ENCODE measurements at regions not wholly inside any gene's neighbourhood (a gene's known extent, or its start where the extent isn't known, plus 50 kb on each side); places are given as distances from the start of the nearest gene placed in this dataset.

DNA sequence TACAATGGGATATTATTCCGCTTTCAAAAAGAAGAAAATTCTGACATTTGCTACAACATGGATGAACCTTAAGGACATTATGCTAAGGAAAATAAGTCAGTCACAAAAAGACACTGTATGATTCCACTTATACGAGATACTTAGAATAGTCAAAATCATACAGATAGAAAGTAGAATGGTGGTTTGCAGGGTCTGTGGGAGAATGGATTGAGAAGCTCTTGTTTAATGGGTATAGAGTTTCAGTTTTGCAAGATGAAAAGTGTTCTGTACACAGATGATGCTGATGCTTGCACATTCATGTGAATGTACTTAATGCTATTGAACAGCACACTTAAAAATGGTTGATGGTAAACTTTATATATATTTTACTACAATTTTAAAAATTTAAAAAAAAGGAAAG, 2050.7 kb upstream of the WWC1 start:
- TF ChIP-seq, protein P1, sequence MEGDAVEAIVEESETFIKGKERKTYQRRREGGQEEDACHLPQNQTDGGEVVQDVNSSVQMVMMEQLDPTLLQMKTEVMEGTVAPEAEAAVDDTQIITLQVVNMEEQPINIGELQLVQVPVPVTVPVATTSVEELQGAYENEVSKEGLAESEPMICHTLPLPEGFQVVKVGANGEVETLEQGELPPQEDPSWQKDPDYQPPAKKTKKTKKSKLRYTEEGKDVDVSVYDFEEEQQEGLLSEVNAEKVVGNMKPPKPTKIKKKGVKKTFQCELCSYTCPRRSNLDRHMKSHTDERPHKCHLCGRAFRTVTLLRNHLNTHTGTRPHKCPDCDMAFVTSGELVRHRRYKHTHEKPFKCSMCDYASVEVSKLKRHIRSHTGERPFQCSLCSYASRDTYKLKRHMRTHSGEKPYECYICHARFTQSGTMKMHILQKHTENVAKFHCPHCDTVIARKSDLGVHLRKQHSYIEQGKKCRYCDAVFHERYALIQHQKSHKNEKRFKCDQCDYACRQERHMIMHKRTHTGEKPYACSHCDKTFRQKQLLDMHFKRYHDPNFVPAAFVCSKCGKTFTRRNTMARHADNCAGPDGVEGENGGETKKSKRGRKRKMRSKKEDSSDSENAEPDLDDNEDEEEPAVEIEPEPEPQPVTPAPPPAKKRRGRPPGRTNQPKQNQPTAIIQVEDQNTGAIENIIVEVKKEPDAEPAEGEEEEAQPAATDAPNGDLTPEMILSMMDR (IDR thresholded peaks at IDR 0.05): no peak
- no peak for TF ChIP-seq SP1 (CRISPR knock-in tag; conservative IDR thresholded peaks at IDR 0.05)
- no peak for TF ChIP-seq MLX (CRISPR knock-in tag; IDR thresholded peaks at IDR 0.05)
- TF ChIP-seq JUN (CRISPR knock-in tag; IDR thresholded peaks at IDR 0.05): no peak
- TF ChIP-seq NR2C2 (CRISPR knock-in tag; IDR thresholded peaks at IDR 0.05): no peak
- TF ChIP-seq, protein P2, sequence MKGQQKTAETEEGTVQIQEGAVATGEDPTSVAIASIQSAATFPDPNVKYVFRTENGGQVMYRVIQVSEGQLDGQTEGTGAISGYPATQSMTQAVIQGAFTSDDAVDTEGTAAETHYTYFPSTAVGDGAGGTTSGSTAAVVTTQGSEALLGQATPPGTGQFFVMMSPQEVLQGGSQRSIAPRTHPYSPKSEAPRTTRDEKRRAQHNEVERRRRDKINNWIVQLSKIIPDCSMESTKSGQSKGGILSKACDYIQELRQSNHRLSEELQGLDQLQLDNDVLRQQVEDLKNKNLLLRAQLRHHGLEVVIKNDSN (CRISPR knock-in tag; IDR thresholded peaks at IDR 0.05): no peak
- TF ChIP-seq, protein P3, sequence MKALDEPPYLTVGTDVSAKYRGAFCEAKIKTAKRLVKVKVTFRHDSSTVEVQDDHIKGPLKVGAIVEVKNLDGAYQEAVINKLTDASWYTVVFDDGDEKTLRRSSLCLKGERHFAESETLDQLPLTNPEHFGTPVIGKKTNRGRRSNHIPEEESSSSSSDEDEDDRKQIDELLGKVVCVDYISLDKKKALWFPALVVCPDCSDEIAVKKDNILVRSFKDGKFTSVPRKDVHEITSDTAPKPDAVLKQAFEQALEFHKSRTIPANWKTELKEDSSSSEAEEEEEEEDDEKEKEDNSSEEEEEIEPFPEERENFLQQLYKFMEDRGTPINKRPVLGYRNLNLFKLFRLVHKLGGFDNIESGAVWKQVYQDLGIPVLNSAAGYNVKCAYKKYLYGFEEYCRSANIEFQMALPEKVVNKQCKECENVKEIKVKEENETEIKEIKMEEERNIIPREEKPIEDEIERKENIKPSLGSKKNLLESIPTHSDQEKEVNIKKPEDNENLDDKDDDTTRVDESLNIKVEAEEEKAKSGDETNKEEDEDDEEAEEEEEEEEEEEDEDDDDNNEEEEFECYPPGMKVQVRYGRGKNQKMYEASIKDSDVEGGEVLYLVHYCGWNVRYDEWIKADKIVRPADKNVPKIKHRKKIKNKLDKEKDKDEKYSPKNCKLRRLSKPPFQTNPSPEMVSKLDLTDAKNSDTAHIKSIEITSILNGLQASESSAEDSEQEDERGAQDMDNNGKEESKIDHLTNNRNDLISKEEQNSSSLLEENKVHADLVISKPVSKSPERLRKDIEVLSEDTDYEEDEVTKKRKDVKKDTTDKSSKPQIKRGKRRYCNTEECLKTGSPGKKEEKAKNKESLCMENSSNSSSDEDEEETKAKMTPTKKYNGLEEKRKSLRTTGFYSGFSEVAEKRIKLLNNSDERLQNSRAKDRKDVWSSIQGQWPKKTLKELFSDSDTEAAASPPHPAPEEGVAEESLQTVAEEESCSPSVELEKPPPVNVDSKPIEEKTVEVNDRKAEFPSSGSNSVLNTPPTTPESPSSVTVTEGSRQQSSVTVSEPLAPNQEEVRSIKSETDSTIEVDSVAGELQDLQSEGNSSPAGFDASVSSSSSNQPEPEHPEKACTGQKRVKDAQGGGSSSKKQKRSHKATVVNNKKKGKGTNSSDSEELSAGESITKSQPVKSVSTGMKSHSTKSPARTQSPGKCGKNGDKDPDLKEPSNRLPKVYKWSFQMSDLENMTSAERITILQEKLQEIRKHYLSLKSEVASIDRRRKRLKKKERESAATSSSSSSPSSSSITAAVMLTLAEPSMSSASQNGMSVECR (CRISPR knock-in tag; IDR thresholded peaks at IDR 0.05; ENCODE audit: borderline replicate concordance): no peak
- TF ChIP-seq MAX (CRISPR knock-in tag; IDR thresholded peaks at IDR 0.05): no peak
- TF ChIP-seq ZNF423 (CRISPR knock-in tag; IDR thresholded peaks at IDR 0.05): no peak
- TF ChIP-seq ETV6 (CRISPR knock-in tag; IDR thresholded peaks at IDR 0.05): no peak
- TF ChIP-seq, protein P4, sequence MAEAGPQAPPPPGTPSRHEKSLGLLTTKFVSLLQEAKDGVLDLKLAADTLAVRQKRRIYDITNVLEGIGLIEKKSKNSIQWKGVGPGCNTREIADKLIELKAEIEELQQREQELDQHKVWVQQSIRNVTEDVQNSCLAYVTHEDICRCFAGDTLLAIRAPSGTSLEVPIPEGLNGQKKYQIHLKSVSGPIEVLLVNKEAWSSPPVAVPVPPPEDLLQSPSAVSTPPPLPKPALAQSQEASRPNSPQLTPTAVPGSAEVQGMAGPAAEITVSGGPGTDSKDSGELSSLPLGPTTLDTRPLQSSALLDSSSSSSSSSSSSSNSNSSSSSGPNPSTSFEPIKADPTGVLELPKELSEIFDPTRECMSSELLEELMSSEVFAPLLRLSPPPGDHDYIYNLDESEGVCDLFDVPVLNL (CRISPR knock-in tag; IDR thresholded peaks at IDR 0.05; ENCODE audit: borderline replicate concordance, low read depth): no peak
- no peak for TF ChIP-seq ZNF138 (CRISPR knock-in tag; conservative IDR thresholded peaks at IDR 0.05)
- TF ChIP-seq NFE2L1 (CRISPR knock-in tag; IDR thresholded peaks at IDR 0.05): no peak
